Stimulated activated CD8-positive, alpha-beta memory T cell treated with anti-CD3 and anti-CD28 coated beads, Interleukin-15, amount 100 ng/mL, for 4 hours (primary cell): ENCODE measurements at regions not wholly inside any gene's neighbourhood (a gene's known extent, or its start where the extent isn't known, plus 50 kb on each side); places are given as distances from the start of the nearest gene placed in this dataset.
"Not testable (repeated sequence)": the region's sequence is repeated elsewhere in the genome, so short reads cannot be mapped to it uniquely, and the experiment has no call there.

Source experiments
- DNase-seq, 2 donors: peaks; one replicate each; pipeline ENCODE4 v3.0.0-alpha.2; 2020; ENCODE audit warnings: low read depth in 2 of 2

DNA sequence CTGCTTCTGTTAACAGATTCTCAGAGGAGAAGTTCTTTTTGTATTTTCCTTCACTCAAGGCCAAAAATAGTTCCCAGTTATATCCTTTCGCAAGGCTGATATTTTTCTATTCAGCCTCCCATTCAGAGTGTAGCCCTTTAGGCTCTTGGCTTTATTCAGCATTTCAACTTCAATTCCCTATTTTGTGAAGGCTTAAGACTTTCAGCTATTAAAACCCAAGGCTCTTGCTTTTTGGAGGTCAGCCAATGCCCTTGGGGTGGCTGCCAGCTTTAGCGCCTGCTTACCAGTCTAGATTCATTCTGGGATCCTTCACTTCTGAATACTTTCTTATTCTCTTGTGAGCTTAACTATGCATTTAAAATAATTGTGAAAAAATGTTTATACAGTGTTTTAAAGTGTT is 57.3 kb upstream of the ADGRA3 start:
- no peak for DNase-seq

DNA sequence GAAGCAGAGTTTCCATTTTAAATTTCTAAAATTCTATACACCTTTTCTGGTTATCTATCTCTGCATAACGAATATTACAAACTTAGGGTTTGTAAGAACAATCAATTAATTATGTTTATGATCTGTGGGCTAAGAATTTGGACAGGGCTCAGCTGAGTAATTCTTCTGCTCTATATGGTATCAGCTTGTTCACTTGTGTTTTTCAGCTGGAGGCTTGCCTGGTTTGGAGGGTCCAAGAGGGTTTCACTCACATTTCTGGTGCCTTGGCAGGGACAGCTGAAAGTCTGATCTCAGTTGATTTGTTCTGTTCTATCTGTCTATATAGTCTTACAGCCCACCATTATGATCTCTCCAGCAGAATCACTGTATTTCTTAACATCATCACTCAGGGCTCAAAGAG is 57.8 kb upstream of the ADGRA3 start:
- DNase-seq, result no peak

DNA sequence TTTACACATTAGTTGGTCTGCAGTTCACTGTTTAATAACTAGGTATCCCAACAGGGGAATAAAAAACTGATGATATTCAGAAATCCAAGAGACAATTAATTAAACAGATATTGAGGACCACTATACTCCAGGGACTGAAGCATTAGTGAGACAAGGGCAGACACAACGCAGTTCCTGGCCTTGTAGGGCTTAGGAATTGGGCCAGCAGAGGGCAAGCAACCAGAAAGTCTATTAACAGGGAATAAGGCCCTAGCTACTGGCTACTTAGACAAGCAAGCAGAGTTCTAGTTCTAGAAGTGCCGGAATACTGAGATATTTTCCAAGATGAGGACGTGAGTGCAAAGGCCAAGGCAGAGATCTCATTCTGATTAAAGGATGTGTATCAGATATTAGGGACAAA is 58.6 kb upstream of the ADGRA3 start:
- DNase-seq, result no peak

DNA sequence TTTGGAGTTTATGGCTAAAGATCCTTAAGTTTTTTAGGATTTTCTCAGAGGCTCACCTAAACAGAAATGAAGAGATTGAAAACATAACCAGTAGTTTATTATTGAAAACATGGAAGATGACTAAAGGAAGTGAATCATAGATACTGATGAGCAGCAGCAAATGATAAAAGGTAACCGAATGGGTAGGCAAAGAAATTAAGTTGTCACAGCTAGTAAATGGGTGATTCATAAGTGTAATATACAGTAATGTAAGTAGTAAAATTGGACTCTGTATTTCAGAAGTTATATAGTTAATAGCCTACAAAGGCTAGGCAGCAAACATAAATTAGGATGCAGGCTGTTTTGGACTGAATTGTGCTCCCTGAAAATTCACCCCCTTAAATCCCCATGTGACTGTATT is 59.0 kb upstream of the ADGRA3 start:
- DNase-seq, result no peak

DNA sequence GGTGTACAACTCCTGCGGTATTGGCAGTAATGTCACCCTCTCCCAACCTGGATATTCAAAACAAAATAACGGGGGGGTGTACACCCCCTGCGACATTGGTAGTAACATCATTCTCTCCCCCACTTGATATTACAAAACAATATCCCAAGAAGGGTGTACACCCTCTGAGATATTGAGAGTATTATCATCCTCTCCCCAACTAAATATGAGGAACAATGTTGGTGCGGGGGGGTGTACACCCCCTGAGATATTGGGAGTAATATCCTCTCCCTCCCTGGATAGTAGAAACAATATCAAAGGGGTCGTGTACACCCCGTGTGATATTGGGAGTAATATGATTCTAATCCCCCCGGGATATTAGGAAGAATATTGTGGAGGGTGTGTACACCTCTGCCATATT is 71.4 kb upstream of the ADGRA3 start:
- DNase-seq, result no peak

DNA sequence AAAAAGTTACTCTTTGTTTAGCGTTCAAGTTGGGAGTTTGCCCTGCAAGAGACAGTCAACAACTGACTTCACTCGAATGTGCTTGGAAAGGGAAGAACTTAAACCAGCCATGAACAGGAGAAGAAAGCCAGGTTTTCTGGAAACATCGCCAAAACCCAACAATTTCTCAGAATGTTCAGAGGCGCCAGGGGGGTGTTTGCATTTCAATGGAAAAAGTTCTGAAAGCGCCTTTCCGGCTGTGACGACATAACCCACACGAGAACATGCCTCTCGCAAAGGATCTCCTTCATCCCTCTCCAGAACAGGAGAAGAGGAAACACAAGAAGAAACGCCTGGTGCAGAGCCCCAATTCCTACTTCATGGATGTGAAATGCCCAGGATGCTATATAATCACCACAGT is 78.1 kb upstream of the ADGRA3 start:
- DNase-seq, result no peak

DNA sequence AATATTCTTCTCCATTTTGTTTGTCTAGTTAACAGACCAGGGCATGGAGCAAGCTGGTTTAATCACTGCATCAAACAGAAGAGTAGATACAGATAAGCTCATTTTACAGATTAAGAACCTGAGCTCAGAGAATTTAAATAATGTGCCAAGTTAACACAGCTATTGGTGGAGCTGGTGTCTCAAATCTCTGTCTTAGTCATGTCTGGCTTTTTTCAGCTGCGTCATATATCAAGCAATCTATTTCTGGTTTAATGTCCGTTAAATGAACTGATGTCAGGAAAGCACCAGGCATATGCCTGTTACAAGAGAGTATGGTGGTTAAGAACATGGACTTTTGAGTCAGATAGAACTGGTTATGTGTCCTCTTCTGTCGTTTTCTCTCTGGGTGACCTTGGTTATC is 79.8 kb upstream of the ADGRA3 start:
- no peak for DNase-seq

DNA sequence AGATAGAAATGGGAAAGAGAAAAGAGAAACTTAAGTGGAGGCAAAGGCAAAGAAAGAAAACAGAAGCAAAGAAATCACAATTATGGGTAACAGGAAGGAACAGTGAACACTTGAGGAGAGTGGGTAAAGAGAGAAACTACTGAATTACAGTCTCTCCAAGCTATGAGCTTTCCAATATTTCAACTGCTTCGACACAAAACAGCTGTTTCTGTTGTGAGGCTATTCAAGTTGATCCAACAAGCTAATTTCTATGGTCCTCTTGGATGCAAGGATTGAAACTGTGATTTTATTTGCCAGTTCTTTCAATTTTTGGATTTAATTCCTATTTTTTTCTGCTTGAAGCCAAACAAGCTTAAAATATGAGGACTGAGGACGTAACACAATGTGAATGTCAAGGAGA is 80.5 kb upstream of the ADGRA3 start:
- no peak for DNase-seq

DNA sequence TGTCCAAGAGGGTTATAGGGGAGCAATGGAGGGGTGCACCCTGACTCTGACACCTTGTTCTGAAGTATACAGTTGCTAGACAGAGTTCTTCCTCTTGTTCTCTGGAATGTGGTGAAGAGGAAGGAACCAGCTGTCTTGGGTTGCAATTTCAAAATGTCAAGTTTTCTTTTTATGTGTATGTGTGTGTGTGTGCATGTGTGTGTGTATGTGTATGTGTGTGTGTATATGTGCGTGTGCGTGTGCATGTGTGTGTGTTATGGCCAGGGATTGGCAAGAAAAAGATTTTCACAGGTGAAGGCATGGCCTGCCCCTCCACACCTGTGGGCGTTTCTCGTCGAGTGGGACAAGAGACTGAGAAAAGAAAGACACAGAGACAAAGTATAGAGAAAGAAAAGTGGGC is 81.6 kb upstream of the ADGRA3 start:
- DNase-seq, result no peak

DNA sequence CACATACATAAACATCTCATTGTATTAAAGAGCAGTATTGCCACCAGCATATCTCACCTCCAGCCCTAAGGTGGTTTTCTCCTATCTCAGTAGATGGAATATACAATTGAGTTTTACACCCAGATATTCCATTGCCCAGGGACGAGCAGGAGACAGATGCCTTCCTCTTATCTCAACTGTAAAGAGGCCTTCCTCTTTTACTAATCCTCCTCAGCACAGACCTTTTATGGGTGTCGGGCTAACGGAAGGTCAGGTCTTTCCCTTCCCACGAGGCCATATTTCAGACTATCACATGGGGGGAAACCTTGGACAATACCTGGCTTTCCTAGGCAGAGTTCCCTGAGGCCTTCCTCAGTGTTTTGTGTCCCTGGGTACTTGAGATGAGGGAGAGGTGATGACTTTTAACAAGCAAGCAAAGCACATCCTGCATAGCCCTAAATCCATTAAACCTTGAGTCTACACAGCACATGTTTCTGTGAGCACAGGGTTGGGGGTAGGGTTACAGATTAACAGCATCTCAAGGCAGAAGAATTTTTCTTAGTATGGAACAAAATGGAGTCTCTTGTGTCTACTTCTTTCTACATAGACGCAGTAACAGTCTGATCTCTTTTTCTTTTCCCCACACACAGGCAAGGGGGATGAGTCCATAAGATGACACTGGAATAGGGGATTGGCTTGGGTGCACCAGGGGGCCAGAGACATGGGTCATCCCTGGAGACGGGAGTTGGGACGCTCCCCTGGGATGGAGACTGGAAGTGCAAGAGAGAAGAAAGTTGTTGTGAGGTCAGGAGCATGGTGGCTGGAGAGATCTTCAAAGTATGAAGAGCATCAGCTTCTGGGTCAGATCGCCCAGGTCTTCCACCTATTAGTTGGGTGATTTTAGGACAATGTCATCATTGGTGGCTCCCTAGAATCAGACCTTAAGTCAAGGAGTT is 82.5 kb upstream of the ADGRA3 start:
- not testable (repeated sequence) for DNase-seq

DNA sequence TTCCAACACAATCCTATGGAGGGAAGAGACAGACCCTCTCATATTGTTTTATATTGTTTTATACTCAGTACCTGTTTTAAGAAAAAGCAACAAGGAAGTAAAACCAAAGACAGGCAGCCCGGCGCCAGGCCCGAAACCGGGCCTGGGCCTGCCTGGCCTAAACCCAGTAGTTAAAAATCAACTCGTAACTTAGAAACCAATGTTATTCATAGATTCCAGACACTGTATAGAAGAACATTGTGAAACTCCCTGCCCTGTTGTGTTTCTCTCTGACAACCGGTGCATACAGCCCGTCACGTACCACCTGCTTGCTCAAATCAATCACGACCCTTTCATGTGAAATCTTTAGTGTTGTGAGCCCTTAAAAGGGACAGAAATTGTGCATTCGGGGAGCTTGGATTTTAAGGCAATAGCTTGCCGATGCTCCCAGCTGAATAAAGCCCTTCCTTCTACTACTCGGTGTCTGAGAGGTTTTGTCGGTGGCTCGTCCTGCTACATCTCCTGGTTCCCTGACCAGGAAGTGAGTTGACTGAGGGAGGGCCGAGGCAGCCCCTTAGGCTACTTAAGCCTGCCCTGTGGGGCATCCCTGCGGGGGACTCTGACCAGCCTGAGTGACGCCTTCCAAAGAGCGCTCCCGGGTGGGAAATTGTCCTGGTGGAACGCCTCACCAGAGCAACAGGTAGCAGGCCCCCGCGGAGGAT is 83.5 kb upstream of the ADGRA3 start:
- DNase-seq, result not testable (repeated sequence)

DNA sequence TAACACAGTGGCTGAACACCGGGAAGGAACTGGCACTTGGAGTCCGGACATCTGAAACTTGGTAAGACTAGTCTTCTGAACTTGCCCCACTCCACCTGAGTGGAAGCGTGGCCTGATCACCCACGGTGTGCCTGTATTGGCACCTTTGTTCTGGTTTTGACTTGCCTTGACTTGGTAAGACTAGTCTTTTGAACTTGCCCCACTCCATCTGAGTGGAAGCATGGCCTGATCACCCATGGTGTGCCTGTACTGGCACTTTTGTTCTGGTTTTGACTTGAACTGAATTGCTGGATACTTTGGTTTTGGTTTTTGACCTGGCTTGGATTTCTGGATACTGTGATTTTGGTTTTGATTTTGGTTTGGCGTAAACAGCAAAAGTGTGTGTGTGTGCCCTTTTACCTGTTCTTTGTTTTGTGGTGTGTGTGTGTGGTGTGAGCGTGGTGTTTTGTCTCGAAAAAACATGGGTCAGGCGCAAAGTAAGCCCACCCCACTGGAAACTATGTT is 84.1 kb upstream of the ADGRA3 start:
- not testable (repeated sequence) for DNase-seq

DNA sequence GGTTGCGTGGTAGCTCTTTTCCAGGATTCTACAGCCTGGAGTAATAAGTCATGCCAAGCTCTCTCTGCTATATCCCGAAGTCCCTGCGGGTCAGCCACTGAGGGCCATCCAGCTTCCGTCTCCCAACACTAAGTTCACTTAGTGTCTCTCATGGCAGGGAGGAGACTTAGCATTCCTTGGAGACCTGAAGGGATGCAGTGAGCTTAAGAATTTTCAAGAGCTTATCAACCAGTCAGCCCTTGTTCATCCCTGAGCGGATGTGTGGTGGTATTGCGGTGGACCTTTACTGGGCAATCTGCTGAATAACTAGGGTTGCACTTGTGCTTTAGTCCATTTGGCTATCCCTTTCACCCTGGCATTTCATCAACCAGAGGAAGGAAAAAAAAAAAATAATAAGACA is 85.8 kb upstream of the ADGRA3 start:
- not testable (repeated sequence) for DNase-seq

DNA sequence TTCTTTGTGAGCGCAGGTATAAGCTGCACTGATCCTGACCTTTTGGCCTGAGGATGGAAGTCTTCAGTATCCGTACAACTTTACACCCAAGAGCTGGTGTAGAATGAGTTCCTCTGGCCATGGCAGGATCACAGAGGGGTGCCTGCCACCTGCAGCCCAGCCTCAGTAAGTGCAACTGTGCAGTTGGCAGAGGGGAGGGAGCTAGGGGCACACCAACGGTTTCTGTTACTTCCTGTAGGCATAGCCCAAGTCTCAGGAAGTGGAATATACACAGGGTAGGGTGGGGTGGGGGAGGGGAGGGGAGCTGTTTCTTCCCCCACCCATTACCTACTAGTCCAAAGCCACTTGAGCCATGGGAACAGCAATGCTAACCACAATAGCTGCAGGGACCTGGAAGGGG is 85.4 kb upstream of the GBA3 start:
- DNase-seq, result peak in 1 of 2 donors; percentile 3

DNA sequence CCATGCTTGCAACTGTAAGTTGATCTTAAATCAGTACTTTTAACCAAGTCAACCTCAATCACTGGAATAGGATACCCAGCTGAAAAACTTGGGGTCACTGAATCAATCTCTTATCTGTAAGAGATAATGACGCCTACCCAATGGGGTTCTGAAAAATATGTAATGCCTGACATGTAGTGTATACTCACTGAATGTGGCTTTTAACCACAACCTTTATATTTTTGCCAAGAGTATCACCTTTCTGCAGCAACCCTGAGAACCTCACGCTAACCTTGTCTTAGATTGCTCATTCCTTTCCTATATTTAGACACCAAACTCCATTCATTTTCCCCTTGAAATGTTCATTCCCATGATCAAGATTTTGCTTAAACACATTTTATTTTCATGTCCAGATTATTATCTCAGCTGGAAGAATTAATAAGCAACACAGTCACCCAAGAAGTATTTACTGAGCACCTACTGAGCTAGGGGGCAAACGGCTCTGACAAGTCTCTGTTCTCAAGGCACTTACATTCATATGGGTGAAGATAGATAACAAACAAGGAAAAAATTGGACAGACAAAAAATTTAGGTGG is 82.7 kb upstream of the GBA3 start:
- not testable (repeated sequence) for DNase-seq

DNA sequence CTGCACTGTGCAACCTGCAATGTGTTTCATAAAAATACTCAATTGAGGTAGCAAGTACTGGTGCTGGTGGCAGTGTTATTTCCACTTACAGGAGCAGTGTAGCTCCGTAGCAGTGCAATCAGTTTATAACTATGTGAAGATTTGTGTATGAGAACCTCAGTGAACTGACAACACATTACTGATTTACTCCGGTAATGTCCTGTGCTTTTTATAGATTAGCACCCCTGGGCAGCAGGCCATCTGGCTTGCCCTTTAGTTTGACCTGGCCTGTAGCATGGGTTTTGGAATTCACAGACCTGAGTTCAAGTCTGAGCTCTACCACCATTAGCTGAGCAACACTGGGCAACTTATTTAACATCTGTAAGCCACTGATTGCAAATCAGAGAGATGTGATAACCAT is 78.6 kb upstream of the GBA3 start:
- no peak for DNase-seq

DNA sequence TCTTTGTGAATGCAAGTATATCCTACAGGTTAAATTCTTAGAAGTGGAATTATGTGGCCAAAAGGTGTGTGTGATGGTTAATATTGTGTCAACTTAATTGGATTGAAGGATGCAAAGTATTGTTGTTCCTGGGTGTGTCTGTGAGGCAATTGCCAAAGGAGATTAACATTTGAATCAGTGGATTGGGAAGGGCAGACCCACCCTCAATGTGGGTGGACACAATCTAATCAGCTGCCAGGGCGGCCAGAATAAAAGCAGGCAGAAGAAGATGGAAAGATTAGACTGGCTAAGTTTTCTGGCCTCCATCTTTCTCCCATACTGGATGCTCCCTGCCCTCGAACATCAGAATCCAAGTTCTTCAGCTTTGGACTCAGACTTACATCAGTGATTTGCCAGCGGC is 76.2 kb upstream of the GBA3 start:
- no peak for DNase-seq

DNA sequence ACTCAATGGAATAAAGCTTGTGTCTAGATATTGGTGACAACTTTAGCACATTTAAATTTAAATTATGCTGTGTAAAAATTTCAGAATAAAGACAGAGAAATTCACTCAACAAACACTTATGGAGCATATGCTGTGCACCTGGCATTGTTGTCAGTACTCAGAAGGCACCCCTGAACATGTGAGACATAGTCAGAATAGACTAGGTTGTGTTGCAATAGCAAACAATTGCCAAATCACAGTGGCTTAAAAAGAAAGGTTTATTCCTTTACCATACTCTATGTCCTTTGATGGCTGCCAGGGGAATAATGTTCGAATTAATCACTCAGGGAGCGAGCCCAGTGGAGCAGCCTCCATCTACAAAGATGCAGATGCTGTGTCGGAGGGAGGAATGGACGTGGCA is 72.6 kb upstream of the GBA3 start:
- DNase-seq, result not testable (repeated sequence)

DNA sequence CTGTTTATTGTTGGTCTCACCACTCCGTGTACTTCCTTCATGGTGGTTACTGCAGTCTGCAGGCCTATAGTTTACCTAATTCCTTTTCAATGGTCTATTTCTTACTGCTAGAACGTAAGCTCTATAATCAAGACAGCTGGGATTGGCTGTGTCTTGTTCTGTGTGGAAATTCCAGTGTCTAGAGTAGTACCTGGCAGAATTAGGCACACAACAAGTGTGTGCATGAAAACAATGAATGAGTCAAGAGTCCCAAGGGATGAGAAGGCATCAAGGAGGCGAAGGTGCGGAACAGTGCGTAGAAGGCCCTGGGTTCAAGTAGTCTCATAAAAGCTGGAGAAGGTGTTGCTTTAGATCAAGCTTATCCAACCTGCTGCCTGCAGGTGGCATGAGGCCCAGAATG is 70.8 kb upstream of the GBA3 start:
- DNase-seq, result not testable (repeated sequence)

DNA sequence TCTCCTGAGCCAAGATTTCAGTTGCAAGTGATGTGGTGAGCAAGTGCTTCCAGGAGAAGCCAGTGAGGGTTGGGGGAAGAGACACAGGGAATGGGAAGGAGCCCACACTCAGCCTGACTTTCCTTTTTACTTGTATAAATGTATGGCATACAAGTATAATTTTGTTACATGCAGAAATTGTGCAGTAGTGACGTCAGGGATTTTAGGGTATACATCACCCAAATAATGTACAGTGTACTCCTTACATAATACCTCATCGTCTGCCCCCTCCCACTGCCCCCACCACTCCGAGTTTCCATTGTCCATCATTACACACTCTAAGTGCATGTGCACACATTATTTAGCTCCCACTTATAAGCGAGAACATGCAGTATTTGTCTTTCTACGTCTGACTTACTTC is 68.7 kb upstream of the GBA3 start:
- not testable (repeated sequence) for DNase-seq

DNA sequence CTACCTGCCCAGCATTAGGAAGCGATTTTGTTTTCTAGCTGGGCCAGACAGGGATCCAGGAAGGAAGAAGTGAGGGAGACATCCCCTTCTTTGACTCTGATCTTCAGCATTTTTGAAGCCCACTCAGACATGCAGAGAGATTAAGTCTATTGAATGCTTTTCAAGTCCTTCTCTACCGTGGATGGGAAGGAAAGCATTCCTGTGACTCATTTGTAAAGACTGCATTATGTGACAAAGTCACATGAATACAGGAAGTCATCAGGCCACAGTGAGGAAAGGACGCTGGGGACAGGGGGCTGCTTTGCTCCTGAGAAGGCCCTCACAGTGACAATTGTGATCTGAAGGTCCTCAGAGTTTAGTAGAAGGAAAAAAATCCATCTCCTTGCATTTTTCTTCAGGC is 67.4 kb upstream of the GBA3 start:
- DNase-seq, result no peak

DNA sequence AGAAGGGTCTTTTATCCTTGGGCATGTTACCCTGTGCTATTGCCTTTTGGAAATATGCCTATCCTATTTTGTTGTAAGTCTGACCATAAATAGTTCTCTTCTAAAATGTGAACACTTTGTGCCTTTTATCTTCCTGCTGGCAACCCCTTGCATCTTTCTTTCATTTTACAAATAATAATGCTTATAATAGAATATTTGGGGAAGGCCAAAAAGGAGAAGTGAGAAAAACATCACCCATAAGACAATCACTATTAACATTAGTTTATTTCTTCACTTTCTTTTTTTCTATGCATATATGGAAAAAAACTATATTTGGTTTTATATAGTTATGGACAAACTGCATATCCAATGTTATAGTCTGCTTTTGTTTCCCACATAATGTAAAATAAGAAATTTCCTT is 64.9 kb upstream of the GBA3 start:
- DNase-seq, result not testable (repeated sequence)
